ENCODE measurements at regions not wholly inside any gene's neighbourhood (a gene's known extent, or its start where the extent isn't known, plus 50 kb on each side); places are given as distances from the start of the nearest gene placed in this dataset.
"Not testable (repeated sequence)": the region's sequence is repeated elsewhere in the genome, so short reads cannot be mapped to it uniquely, and the experiment has no call there.

GRCh38 chr3:70615286-70615685 lies 302.8 kb upstream of the MDFIC2 start:
- DNase-seq (ENCODE audit: low read depth) = no peak
- in situ Hi-C loops (cut with HindIII; ENCODE audit: low pct_unique_long_range_greater_than_20kb, low sequenced_read_pairs) = no loop called here

GRCh38 chr3:70614111-70614510 lies 301.7 kb upstream of the MDFIC2 start:
- in situ Hi-C loops (cut with HindIII; ENCODE audit: low pct_unique_long_range_greater_than_20kb, low sequenced_read_pairs) = no loop called here
- DNase-seq (ENCODE audit: low read depth) = no peak

- in situ Hi-C loops (cut with HindIII; ENCODE audit: low pct_unique_long_range_greater_than_20kb, low sequenced_read_pairs) = no loop called here
- no peak for DNase-seq (ENCODE audit: low read depth)
Measured at GRCh38 chr3:70612920-70613319, 300.5 kb upstream of the MDFIC2 start.

GRCh38 chr3:70611667-70612277 lies 299.3 kb upstream of the MDFIC2 start:
- DNase-seq (ENCODE audit: low read depth); in situ Hi-C loops (cut with HindIII; ENCODE audit: low pct_unique_long_range_greater_than_20kb, low sequenced_read_pairs): not testable (repeated sequence)

GRCh38 chr3:70608434-70608833 lies 296.0 kb upstream of the MDFIC2 start:
- in situ Hi-C loops (cut with HindIII; ENCODE audit: low pct_unique_long_range_greater_than_20kb, low sequenced_read_pairs) = no loop called here
- DNase-seq (ENCODE audit: low read depth) = peak; percentile 59

- in situ Hi-C loops (cut with HindIII; ENCODE audit: low pct_unique_long_range_greater_than_20kb, low sequenced_read_pairs) = no loop called here
- peak; percentile 41 for DNase-seq (ENCODE audit: low read depth)
Measured at GRCh38 chr3:70607469-70607868, 295.0 kb upstream of the MDFIC2 start.

GRCh38 chr3:70606018-70606417 lies 293.6 kb upstream of the MDFIC2 start:
- in situ Hi-C loops (cut with HindIII; ENCODE audit: low pct_unique_long_range_greater_than_20kb, low sequenced_read_pairs) = no loop called here
- DNase-seq (ENCODE audit: low read depth) = peak; percentile 21

GRCh38 chr3:70603103-70603502 lies 290.7 kb upstream of the MDFIC2 start:
- in situ Hi-C loops (cut with HindIII; ENCODE audit: low pct_unique_long_range_greater_than_20kb, low sequenced_read_pairs) = no loop called here
- DNase-seq (ENCODE audit: low read depth) = no peak

GRCh38 chr3:70597312-70597711 lies 284.9 kb upstream of the MDFIC2 start:
- no peak for DNase-seq (ENCODE audit: low read depth)
- in situ Hi-C loops (cut with HindIII; ENCODE audit: low pct_unique_long_range_greater_than_20kb, low sequenced_read_pairs) = no loop called here

- in situ Hi-C loops (cut with HindIII; ENCODE audit: low pct_unique_long_range_greater_than_20kb, low sequenced_read_pairs) = no loop called here
Measured at GRCh38 chr3:70583682-70584081, 271.2 kb upstream of the MDFIC2 start.

GRCh38 chr3:70582803-70583202 lies 270.4 kb upstream of the MDFIC2 start:
- in situ Hi-C loops (cut with HindIII; ENCODE audit: low pct_unique_long_range_greater_than_20kb, low sequenced_read_pairs) = no loop called here
- DNase-seq (ENCODE audit: low read depth) = no peak

More at GRCh38 chr3:70583682-70584081, 271.2 kb upstream of the MDFIC2 start:
- no peak for DNase-seq (ENCODE audit: low read depth)

- in situ Hi-C loops (cut with HindIII; ENCODE audit: low pct_unique_long_range_greater_than_20kb, low sequenced_read_pairs) = no loop called here
- DNase-seq (ENCODE audit: low read depth) = no peak
Measured at GRCh38 chr3:70580021-70580420, 267.6 kb upstream of the MDFIC2 start.

GRCh38 chr3:70571696-70572095 lies 259.3 kb upstream of the MDFIC2 start:
- DNase-seq (ENCODE audit: low read depth) = no peak
- in situ Hi-C loops (cut with HindIII; ENCODE audit: low pct_unique_long_range_greater_than_20kb, low sequenced_read_pairs) = no loop called here

GRCh38 chr3:70570584-70570983 lies 258.1 kb upstream of the MDFIC2 start:
- in situ Hi-C loops (cut with HindIII; ENCODE audit: low pct_unique_long_range_greater_than_20kb, low sequenced_read_pairs) = no loop called here
- no peak for DNase-seq (ENCODE audit: low read depth)

- DNase-seq (ENCODE audit: low read depth) = no peak
- in situ Hi-C loops (cut with HindIII; ENCODE audit: low pct_unique_long_range_greater_than_20kb, low sequenced_read_pairs) = no loop called here
Measured at GRCh38 chr3:70568626-70569025, 256.2 kb upstream of the MDFIC2 start.

GRCh38 chr3:70565861-70566260 lies 253.4 kb upstream of the MDFIC2 start:
- in situ Hi-C loops (cut with HindIII; ENCODE audit: low pct_unique_long_range_greater_than_20kb, low sequenced_read_pairs) = no loop called here
- DNase-seq (ENCODE audit: low read depth) = no peak

GRCh38 chr3:70564552-70564951 lies 252.1 kb upstream of the MDFIC2 start:
- in situ Hi-C loops (cut with HindIII; ENCODE audit: low pct_unique_long_range_greater_than_20kb, low sequenced_read_pairs) = no loop called here
- no peak for DNase-seq (ENCODE audit: low read depth)

GRCh38 chr3:70561796-70562195 lies 249.4 kb upstream of the MDFIC2 start:
- in situ Hi-C loops (cut with HindIII; ENCODE audit: low pct_unique_long_range_greater_than_20kb, low sequenced_read_pairs) = no loop called here

GRCh38 chr3:70558956-70559355 lies 246.5 kb upstream of the MDFIC2 start:
- DNase-seq (ENCODE audit: low read depth) = no peak
- in situ Hi-C loops (cut with HindIII; ENCODE audit: low pct_unique_long_range_greater_than_20kb, low sequenced_read_pairs) = no loop called here

More at GRCh38 chr3:70561796-70562195, 249.4 kb upstream of the MDFIC2 start:
- DNase-seq (ENCODE audit: low read depth) = no peak

- DNase-seq (ENCODE audit: low read depth) = no peak
Measured at GRCh38 chr3:70557976-70558375, 245.5 kb upstream of the MDFIC2 start.

More at GRCh38 chr3:70557976-70558375, 245.5 kb upstream of the MDFIC2 start:
- in situ Hi-C loops (cut with HindIII; ENCODE audit: low pct_unique_long_range_greater_than_20kb, low sequenced_read_pairs) = no loop called here

All from Caki2 (cell line).